Sigmoid colon (tissue), 6 donors: ENCODE measurements at regions not wholly inside any gene's neighbourhood (a gene's known extent, or its start where the extent isn't known, plus 50 kb on each side); places are given as distances from the start of the nearest gene placed in this dataset.

ENCODE experiments used
- DNase-seq: peaks from one replicate; pipeline ENCODE4 v3.0.0-alpha.2; 2019
- H3K27ac ChIP-seq, 4 donors: fragments of 200-600 bp; sonication (generic); one replicate each; pipeline ENCODE4 v1.5.1; 2016 to 2019; ENCODE audit warnings: mild to moderate bottlenecking in 1 of 4
- H3K27me3 ChIP-seq, 3 donors: fragments of 200-600 bp; sonication (generic); one replicate each; pipeline ENCODE4 v1.5.1; 2019; ENCODE audit warnings: mild to moderate bottlenecking in 1 of 3
- H3K36me3 ChIP-seq, 4 donors: fragments of 200-600 bp; sonication (generic); one replicate each; pipeline ENCODE4 v1.5.1; 2016 to 2019
- H3K4me1 ChIP-seq, 4 donors: fragments of 200-600 bp; sonication (generic); one replicate each; pipeline ENCODE4 v1.5.1; 2017 to 2019
- H3K4me3 ChIP-seq, 4 donors: fragments of 200-600 bp; sonication (generic); one replicate each; pipeline ENCODE4 v1.5.1; 2017 to 2019; ENCODE audit warnings: mild to moderate bottlenecking in 2 of 4, moderate library complexity in 1 of 4
- H3K9me3 ChIP-seq, 4 donors: fragments of 200-600 bp in 3 of 4; sonication (generic) in 3 of 4; one replicate each; pipeline versions ENCODE4 v1.5.1 to v1.6.1; 2013 to 2019
- CTCF ChIP-seq, 4 experiments: fragments of 450-650 bp in 3 of 4; fragments of 200-600 bp in 1 of 4; IDR thresholded peaks; one replicate each; pipeline ENCODE4 v1.5.1; 2016 to 2019; ENCODE audit warnings: antibody characterized with exemption in 4 of 4, mild to moderate bottlenecking in 3 of 4, moderate library complexity in 2 of 4
- EP300 ChIP-seq, 4 donors: sonication (generic); formaldehyde crosslinking; IDR thresholded peaks; one replicate each; pipeline ENCODE4 v1.6.1; 2017; ENCODE audit warnings: antibody characterized with exemption in 4 of 4
- POLR2A ChIP-seq, 2 donors: fragments of 450-650 bp; IDR thresholded peaks; one replicate each; pipeline ENCODE4 v1.6.1; 2016; ENCODE audit warnings: antibody characterized with exemption in 2 of 2, mild to moderate bottlenecking in 2 of 2, moderate library complexity in 2 of 2
- POLR2AphosphoS5 ChIP-seq, 4 donors: sonication (generic); formaldehyde crosslinking; IDR thresholded peaks; one replicate each; pipeline ENCODE4 v1.6.1; 2017; ENCODE audit warnings: antibody characterized with exemption in 4 of 4
- WGBS, 2 donors: extraction: QIAGEN DNeasy Blood & Tissue Kit; methylation state at CpG; one replicate each; pipeline ENCODE4 v1.1.7; 2013; 5-methylcytosine and 5-hydroxymethylcytosine counted together
- intact Hi-C: fragments of 100-400 bp; cut with DNase I; formaldehyde crosslinking; loops from one replicate; pipeline ENCODE4 v1.15.1; 2023
- donor health status: healthy with polysubstance abuse.
- donor health status: healthy.

- 46 to 69% methylated on average over 2 of the region's 2 CpGs for WGBS, 2 donors
- Histone ChIP-seq H3K9me3 (no peaks in the 10 kb centered on the region), H3K36me3 (no peaks in the 10 kb centered on the region), H3K4me3 (no peak overlapping the region), H3K27ac (no peak overlapping the region), H3K27me3 (no peaks in the 10 kb centered on the region), H3K4me1 (no peaks in the 10 kb centered on the region)
- TF ChIP-seq POLR2AphosphoS5 (IDR thresholded peaks at IDR 0.05) (no peak), POLR2A (IDR thresholded peaks at IDR 0.05) (no peak), CTCF (IDR thresholded peaks at IDR 0.05) (no peak), EP300 (IDR thresholded peaks at IDR 0.05) (no peak)
- no peak for DNase-seq
- intact Hi-C loops, result no loop called here
Measured at GRCh38 chr5:101435768-101436167, 532.7 kb upstream of the ST8SIA4 start.

- Histone ChIP-seq H3K4me1 (no peaks in the 10 kb centered on the region), H3K9me3 (no peaks in the 10 kb centered on the region), H3K27me3 (no peaks in the 10 kb centered on the region), H3K36me3 (no peaks in the 10 kb centered on the region), H3K27ac (no peak overlapping the region), H3K4me3 (no peak overlapping the region)
- 40 to 61% methylated on average over 1 of the region's 1 CpG for WGBS, 2 donors
- intact Hi-C loops, result no loop called here
- DNase-seq, result no peak
- no peak for TF ChIP-seq CTCF (IDR thresholded peaks at IDR 0.05)
- no peak for TF ChIP-seq EP300 (IDR thresholded peaks at IDR 0.05)
- no peak for TF ChIP-seq POLR2AphosphoS5 (IDR thresholded peaks at IDR 0.05)
- no peak for TF ChIP-seq POLR2A (IDR thresholded peaks at IDR 0.05)
Measured at GRCh38 chr5:101431201-101431600, 528.1 kb upstream of the ST8SIA4 start.

GRCh38 chr5:101430551-101430950 is 527.5 kb upstream of the ST8SIA4 start:
- Histone ChIP-seq H3K27ac (no peak overlapping the region), H3K9me3 (no peaks in the 10 kb centered on the region), H3K4me3 (no peak overlapping the region), H3K4me1 (no peaks in the 10 kb centered on the region), H3K27me3 (no peaks in the 10 kb centered on the region), H3K36me3 (no peaks in the 10 kb centered on the region)
- TF ChIP-seq POLR2AphosphoS5 (IDR thresholded peaks at IDR 0.05), result no peak
- no peak for TF ChIP-seq POLR2A (IDR thresholded peaks at IDR 0.05)
- TF ChIP-seq EP300 (IDR thresholded peaks at IDR 0.05), result no peak
- TF ChIP-seq CTCF (IDR thresholded peaks at IDR 0.05), result no peak
- intact Hi-C loops, result no loop called here
- DNase-seq, result no peak
- WGBS, 2 donors, result 77 to 87% methylated on average over 2 of the region's 2 CpGs

- Histone ChIP-seq H3K9me3 (no peaks in the 10 kb centered on the region), H3K27me3 (no peaks in the 10 kb centered on the region), H3K4me1 (no peaks in the 10 kb centered on the region), H3K36me3 (no peaks in the 10 kb centered on the region), H3K4me3 (no peak overlapping the region), H3K27ac (no peak overlapping the region)
- WGBS, 2 donors, result 33 to 59% methylated on average over 1 of the region's 1 CpG
- intact Hi-C loops, result no loop called here
- TF ChIP-seq EP300 (IDR thresholded peaks at IDR 0.05), result no peak
- DNase-seq, result no peak
Measured at GRCh38 chr5:101429241-101429640, 526.2 kb upstream of the ST8SIA4 start.

GRCh38 chr5:101425339-101425859 is 522.3 kb upstream of the ST8SIA4 start:
- DNase-seq, result no peak
- H3K4me3 ChIP-seq, result no peak overlapping the region
- H3K36me3 ChIP-seq, result no peaks in the 10 kb centered on the region
- intact Hi-C loops, result no loop called here
- H3K27me3 ChIP-seq, result no peaks in the 10 kb centered on the region
- TF ChIP-seq POLR2A (IDR thresholded peaks at IDR 0.05) (no peak), EP300 (IDR thresholded peaks at IDR 0.05) (no peak), POLR2AphosphoS5 (IDR thresholded peaks at IDR 0.05) (no peak), CTCF (IDR thresholded peaks at IDR 0.05) (no peak)
- H3K9me3 ChIP-seq, result no peaks in the 10 kb centered on the region
- no peak overlapping the region for H3K27ac ChIP-seq
- 75 to 78% methylated on average over 2 of the region's 2 CpGs for WGBS, 2 donors
- H3K4me1 ChIP-seq, result no peaks in the 10 kb centered on the region
